ENCODE measurements at regions not wholly inside any gene's neighbourhood (a gene's known extent, or its start where the extent isn't known, plus 50 kb on each side); places are given as distances from the start of the nearest gene placed in this dataset.
"Not testable (repeated sequence)": the region's sequence is repeated elsewhere in the genome, so short reads cannot be mapped to it uniquely, and the experiment has no call there.

DNA sequence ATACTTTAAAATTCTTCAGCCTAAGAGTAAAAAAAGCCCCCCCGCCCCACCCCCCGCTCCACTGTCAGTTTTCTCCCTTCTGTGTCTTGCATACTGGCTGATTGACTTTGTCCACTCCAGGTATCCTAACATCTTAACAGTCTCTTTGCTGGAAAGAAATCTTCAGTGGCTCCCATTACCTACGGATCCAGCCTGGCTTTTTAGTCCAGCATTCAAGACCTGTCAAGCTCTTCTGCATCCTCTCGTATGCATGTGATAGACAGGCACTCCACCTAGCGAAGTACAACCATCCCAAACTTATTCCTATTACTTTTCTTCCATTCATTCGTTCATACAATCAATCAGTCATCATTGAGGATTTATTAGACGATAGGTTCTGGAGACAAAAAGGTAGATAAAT, 288.1 kb downstream of the MYCN start:
- ATAC-seq: no peak

DNA sequence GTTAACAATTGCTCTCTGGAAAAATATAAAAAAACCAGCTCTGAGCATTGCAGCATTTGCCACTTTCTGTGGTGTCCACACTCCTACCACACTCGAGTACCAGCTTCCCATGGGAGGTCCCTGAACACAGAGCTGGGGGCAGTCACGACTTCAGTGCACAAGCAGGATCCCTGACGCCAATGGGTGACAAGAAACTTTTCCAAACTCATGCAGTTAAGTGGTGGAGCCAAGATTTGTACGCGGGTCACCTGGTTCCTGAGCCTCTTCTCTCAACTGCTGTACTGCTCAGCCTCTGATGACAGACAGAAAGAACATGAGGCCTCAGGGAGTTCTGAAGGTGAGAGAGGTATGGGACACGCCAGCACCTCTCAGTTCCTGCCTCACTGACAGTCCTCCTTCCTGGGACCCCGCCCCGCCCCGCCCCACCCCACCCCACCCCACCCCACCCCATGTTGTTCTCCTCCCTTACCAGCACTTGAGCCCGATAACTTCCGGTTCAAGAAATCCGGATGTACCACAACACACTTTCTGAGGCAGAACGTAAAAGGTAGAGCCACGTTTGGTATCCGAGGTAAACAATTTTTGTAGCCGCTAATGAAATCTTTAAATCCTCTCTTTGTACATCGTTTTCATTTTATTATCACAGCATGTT, 287.6 kb downstream of the MYCN start:
- ATAC-seq: no peak
- no peak for DNase-seq
- intact Hi-C loops (cut with DNase I, micrococcal nuclease): no loop called here

More for the DNA sequence above, 288.1 kb downstream of the MYCN start:
- intact Hi-C loops (cut with DNase I, micrococcal nuclease): no loop called here
- no peak for DNase-seq

DNA sequence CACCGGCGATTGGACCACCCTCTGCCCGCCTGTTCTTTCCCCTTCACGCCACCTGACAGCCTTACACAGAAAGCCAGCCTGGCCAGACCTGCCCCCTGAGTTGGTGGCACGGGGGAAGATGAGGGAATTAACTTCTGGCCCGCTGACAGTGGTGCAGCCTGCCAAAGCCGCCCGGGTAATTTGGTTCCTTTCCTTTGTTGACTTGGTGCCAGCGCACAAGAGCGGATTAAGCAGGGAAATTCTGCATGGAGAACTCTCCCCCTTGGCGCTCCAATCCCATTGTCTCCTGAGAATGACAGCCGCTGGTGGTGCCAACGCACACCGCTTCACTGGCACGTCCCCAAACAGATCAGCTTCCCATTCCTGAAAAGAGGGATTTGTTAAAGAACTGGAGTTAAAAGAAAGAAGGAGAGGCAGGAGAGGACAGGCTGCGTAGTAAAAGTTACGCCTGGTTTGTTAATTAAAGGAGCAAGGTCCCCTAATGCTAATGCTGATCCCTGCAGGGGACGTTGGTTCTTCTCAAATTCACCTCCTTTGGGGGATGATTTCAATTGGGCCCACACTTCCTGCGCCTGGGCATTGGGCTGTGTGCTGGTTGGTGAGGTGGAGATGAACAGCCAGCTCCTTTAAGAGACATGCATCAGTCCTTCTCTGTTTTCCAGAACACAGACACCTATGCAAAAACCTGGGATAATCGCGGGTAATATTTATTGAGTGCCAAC, 286.8 kb downstream of the MYCN start:
- intact Hi-C loops (cut with DNase I, micrococcal nuclease): no loop called here
- ATAC-seq: no peak

DNA sequence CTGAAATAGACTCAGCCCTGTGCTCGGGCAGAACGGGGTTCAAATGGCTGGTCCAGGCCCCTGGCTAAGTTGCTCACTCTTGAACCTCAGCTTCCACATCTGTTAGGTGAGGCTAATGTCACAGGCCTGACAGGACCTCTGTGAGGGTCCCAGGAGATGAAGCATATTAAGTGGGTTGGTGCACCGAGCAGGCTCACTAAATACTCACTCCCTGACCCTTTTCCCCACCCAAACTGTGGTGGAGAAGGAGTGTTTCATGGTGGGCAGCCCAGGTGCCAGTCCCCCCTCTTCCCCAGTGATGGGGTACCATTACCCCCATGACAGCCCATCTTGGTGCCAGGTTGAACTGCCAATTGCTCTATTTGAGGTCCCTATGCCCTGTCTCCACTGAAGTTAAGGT, 286.0 kb downstream of the MYCN start:
- intact Hi-C loops (cut with DNase I, micrococcal nuclease): no loop called here
- no peak for DNase-seq
- ATAC-seq: no peak

More for the DNA sequence above, 286.8 kb downstream of the MYCN start:
- no peak for DNase-seq

GRCh38 chr2:16225545-16225944, 285.2 kb downstream of the MYCN start:
- intact Hi-C loops (cut with DNase I, micrococcal nuclease): no loop called here
- no peak for DNase-seq
- ATAC-seq: no peak

DNA sequence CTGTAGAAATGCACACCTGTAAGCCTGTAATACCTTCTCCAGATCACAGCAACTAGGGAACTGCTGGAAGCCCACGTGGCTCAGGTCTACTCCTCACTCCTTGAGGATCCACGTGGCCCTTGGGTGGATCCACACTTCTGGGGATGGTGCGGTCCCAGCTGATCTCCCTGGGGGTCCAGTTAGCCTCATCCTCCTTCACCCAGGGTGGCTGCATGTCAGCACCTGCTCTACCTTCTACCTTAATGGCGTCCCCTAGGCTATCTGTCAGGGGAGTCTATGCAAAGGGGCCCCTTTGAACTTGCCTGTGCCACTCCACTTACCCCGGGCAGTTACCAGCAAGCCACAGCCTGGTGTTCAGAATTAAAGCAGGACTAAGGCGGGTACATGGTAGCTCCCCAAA, 284.7 kb downstream of the MYCN start:
- ATAC-seq (no peak), DNase-seq (no peak)
- intact Hi-C loops (cut with DNase I, micrococcal nuclease): no loop called here

DNA sequence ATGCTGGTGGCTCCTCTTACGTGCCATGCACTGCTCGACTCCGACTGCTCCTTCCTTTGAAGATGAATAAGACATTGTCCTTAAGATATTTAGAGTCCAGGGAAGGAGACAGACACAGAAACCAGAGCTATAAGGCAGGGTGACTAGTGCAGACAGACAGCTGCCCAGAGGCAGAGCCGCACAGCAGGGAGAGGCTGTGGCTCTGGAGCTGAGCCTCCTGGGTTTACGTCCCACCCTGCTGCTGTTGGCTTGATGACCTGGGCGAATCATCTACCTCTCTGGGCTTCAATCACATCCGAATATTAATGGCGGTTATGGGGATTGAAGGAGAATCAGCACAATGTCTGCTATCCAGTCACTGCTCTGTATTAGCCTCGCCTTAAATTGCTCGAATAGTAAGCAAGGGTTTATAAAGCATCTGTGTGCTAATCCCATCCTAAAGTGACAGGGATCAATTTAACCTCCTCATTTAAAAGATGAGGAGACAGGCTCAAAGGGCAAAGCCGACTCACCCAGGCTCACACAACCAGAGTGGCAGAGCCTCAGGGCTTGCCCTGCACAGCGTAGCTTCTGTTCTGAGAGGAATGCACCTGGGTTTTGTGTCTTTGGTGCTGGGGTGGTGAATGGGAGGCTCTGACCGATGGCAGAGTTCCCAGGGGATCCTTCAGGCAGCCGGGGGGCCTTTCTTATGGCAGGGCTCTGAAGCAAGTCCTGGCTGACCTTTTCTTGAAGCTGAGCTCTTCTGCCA, 284.1 kb downstream of the MYCN start:
- intact Hi-C loops (cut with DNase I, micrococcal nuclease): no loop called here
- no peak for ATAC-seq
- DNase-seq: no peak

DNA sequence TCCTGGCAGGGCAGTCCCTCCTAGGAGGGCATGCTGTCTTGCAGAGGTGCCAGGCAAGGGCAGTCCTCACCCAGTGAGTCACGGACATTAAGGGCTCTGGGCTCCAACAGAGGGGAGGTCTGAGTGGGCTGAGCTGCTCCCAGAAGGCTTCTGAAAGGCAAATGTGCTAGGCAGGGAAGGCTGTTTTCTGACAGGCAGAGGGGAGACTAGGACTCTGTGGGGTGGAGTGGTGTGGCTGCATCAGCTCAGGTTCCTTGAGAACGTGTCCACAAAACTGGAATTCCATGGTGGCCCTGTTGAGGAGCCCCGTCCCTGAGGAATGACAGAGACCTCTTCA, 283.5 kb downstream of the MYCN start:
- intact Hi-C loops (cut with DNase I, micrococcal nuclease): no loop called here
- no peak for DNase-seq

GRCh38 chr2:16223161-16223840, 283.0 kb downstream of the MYCN start:
- DNase-seq: no peak
- intact Hi-C loops (cut with DNase I, micrococcal nuclease): no loop called here
- no peak for ATAC-seq

More for the DNA sequence above, 283.5 kb downstream of the MYCN start:
- ATAC-seq: no peak

GRCh38 chr2:16222326-16222725, 282.0 kb downstream of the MYCN start:
- intact Hi-C loops (cut with DNase I, micrococcal nuclease): no loop called here
- no peak for DNase-seq
- no peak for ATAC-seq

GRCh38 chr2:16221461-16222010, 281.2 kb downstream of the MYCN start:
- no peak for DNase-seq
- intact Hi-C loops (cut with DNase I, micrococcal nuclease): no loop called here
- no peak for ATAC-seq

GRCh38 chr2:16219292-16219975, 279.1 kb downstream of the MYCN start:
- intact Hi-C loops (cut with DNase I, micrococcal nuclease): no loop called here
- ATAC-seq (no peak), DNase-seq (no peak)

GRCh38 chr2:16218625-16219024, 278.3 kb downstream of the MYCN start:
- DNase-seq (peak in 1 of 2 donors; percentile 70), ATAC-seq (peak; percentile 94)
- intact Hi-C loops (cut with DNase I, micrococcal nuclease): no loop called here

DNA sequence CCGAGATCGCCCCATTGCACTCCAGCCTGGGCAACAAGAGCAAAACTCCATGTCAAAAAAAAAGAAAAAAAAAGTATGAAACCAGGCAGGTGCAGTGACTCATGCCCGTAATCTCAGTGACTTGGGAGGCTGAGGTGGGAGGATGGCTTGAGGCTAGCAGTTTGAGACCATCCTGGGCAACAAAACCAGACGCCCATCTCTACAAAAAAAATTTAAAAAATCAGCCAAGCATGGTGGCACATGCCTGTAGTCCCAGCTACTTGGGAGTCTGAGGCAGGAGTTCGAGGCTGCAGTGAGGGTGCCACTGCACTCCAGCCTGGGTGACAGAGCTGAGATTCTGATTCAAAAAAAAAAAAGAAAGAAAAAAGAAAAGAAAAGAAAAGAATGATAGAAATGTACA, 277.8 kb downstream of the MYCN start:
- DNase-seq (no peak), ATAC-seq (no peak)
- intact Hi-C loops (cut with DNase I, micrococcal nuclease): no loop called here

- DNase-seq; intact Hi-C loops (cut with DNase I, micrococcal nuclease): not testable (repeated sequence)
These were observed 277.4 kb downstream of the MYCN start for GRCh38 chr2:16217741-16218140.

GRCh38 chr2:16217291-16217690, 276.9 kb downstream of the MYCN start:
- intact Hi-C loops (cut with DNase I, micrococcal nuclease): no loop called here
- ATAC-seq (no peak), DNase-seq (no peak)

More at GRCh38 chr2:16217741-16218140, 277.4 kb downstream of the MYCN start:
- not testable (repeated sequence) for ATAC-seq

- DNase-seq (no peak), ATAC-seq (no peak)
- intact Hi-C loops (cut with DNase I, micrococcal nuclease): no loop called here
These were observed 276.2 kb downstream of the MYCN start for GRCh38 chr2:16216558-16216945.

GRCh38 chr2:16215902-16216557, 275.7 kb downstream of the MYCN start:
- no peak for DNase-seq
- intact Hi-C loops (cut with DNase I, micrococcal nuclease): no loop called here
- ATAC-seq: no peak

All from left colon (tissue), 2 donors.